Sciatic nerve (tissue), 2 donors: ENCODE measurements at regions not wholly inside any gene's neighbourhood (a gene's known extent, or its start where the extent isn't known, plus 50 kb on each side); places are given as distances from the start of the nearest gene placed in this dataset.
"Not testable (repeated sequence)": the region's sequence is repeated elsewhere in the genome, so short reads cannot be mapped to it uniquely, and the experiment has no call there.

Source experiments
- ATAC-seq: fragments of 200-7000 bp; cut with Tn5 transposase; one replicate; pipeline ENCODE4 v1.9.1; 2020; ENCODE audit warnings: mild to moderate bottlenecking, moderate library complexity
- DNase-seq: peaks from one replicate; pipeline ENCODE4 v3.0.0-alpha.2; 2020; ENCODE audit warnings: low spot score
- intact Hi-C: fragments of 100-400 bp; cut with DNase I; formaldehyde crosslinking; loops from one replicate; pipeline ENCODE4 v1.14.2; 2022
- donor health status: DM: no; HTN: no; CAD: no.
- donor health status: DM: no; HTN: no; CAD: no.

GRCh38 chr5:158496624-158497023 lies 603.1 kb downstream of the EBF1 start:
- no peak for DNase-seq
- ATAC-seq, result no peak
- intact Hi-C loops, result no loop called here

GRCh38 chr5:158494541-158494940 lies 605.2 kb downstream of the EBF1 start:
- intact Hi-C loops, result no loop called here
- ATAC-seq, result no peak

GRCh38 chr5:158494044-158494443 lies 605.7 kb downstream of the EBF1 start:
- ATAC-seq, intact Hi-C loops, DNase-seq: not testable (repeated sequence)

More at GRCh38 chr5:158494541-158494940, 605.2 kb downstream of the EBF1 start:
- DNase-seq, result no peak

- intact Hi-C loops, result no loop called here
- DNase-seq (no peak), ATAC-seq (no peak)
Measured at GRCh38 chr5:158492841-158493242, 606.9 kb downstream of the EBF1 start.

- DNase-seq, result no peak
- intact Hi-C loops, result no loop called here
- no peak for ATAC-seq
Measured at GRCh38 chr5:158492136-158492535, 607.6 kb downstream of the EBF1 start.

GRCh38 chr5:158487664-158488063 lies 612.1 kb downstream of the EBF1 start:
- DNase-seq, result no peak
- no peak for ATAC-seq

GRCh38 chr5:158487156-158487555 lies 612.6 kb downstream of the EBF1 start:
- peak; percentile 28 for ATAC-seq
- intact Hi-C loops, result no loop called here
- no peak for DNase-seq

More at GRCh38 chr5:158487664-158488063, 612.1 kb downstream of the EBF1 start:
- intact Hi-C loops, result no loop called here

GRCh38 chr5:158486566-158486965 lies 613.1 kb downstream of the EBF1 start:
- no peak for ATAC-seq
- intact Hi-C loops, result no loop called here
- no peak for DNase-seq

GRCh38 chr5:158485604-158486081 lies 614.1 kb downstream of the EBF1 start:
- ATAC-seq (peak; percentile 84), DNase-seq (no peak)
- intact Hi-C loops, result no loop called here

- ATAC-seq (peak; percentile 72), DNase-seq (no peak)
- intact Hi-C loops, result no loop called here
Measured at GRCh38 chr5:158485047-158485446, 614.7 kb downstream of the EBF1 start.

- intact Hi-C loops, result no loop called here
- DNase-seq, result no peak
- peak; percentile 41 for ATAC-seq
Measured at GRCh38 chr5:158484150-158484549, 615.6 kb downstream of the EBF1 start.

- ATAC-seq (peak; percentile 25), DNase-seq (no peak)
- intact Hi-C loops, result no loop called here
Measured at GRCh38 chr5:158483281-158483860, 616.3 kb downstream of the EBF1 start.

GRCh38 chr5:158482125-158482524 lies 617.6 kb downstream of the EBF1 start:
- ATAC-seq, result no peak
- intact Hi-C loops, result no loop called here
- DNase-seq, result no peak

- DNase-seq (no peak), ATAC-seq (no peak)
- intact Hi-C loops, result no loop called here
Measured at GRCh38 chr5:158478139-158478538, 619.2 kb upstream of the CLINT1 start.

- DNase-seq (no peak), ATAC-seq (no peak)
- intact Hi-C loops, result no loop called here
Measured at GRCh38 chr5:158477214-158477613, 618.3 kb upstream of the CLINT1 start.

- ATAC-seq (no peak), DNase-seq (no peak)
- intact Hi-C loops, result no loop called here
Measured at GRCh38 chr5:158473016-158473635, 614.2 kb upstream of the CLINT1 start.

- no peak for DNase-seq
- no peak for ATAC-seq
- intact Hi-C loops, result no loop called here
Measured at GRCh38 chr5:158471535-158471924, 612.6 kb upstream of the CLINT1 start.

GRCh38 chr5:158470764-158471534 lies 612.0 kb upstream of the CLINT1 start:
- ATAC-seq (no peak), DNase-seq (no peak)
- intact Hi-C loops, result no loop called here

- DNase-seq, result no peak
- intact Hi-C loops, result no loop called here
- ATAC-seq, result no peak
Measured at GRCh38 chr5:158468444-158468843, 609.5 kb upstream of the CLINT1 start.

- ATAC-seq (no peak), DNase-seq (no peak)
- intact Hi-C loops, result no loop called here
Measured at GRCh38 chr5:158466191-158466590, 607.2 kb upstream of the CLINT1 start.
